SK-N-MC (cell line): ENCODE measurements at regions not wholly inside any gene's neighbourhood (a gene's known extent, or its start where the extent isn't known, plus 50 kb on each side); places are given as distances from the start of the nearest gene placed in this dataset.

Experiments
- DNase-seq: peaks from one replicate; pipeline ENCODE4 v3.0.0-alpha.2; 2011; ENCODE audit warnings: low read depth, low spot score
- H3K27ac ChIP-seq: fragments of 200-600 bp; sonication (generic); 2 replicates; pipeline ENCODE4 v1.5.1; 2016; ENCODE audit warnings: mixed run types
- H3K36me3 ChIP-seq: fragments of 200-600 bp; sonication (generic); 2 replicates; pipeline ENCODE4 v1.6.1; 2017; ENCODE audit warnings: antibody characterized with exemption, low read length, mixed read lengths; ENCODE audit not compliant: insufficient read depth
- H3K4me3 ChIP-seq: fragments of 200-600 bp; sonication (generic); 2 replicates; pipeline ENCODE4 v1.5.1; 2016
- H3K9ac ChIP-seq: fragments of 200-600 bp; sonication (generic); 2 replicates; pipeline ENCODE4 v1.8.0; 2017; ENCODE audit warnings: mixed run types, mixed read lengths; ENCODE audit not compliant: insufficient read length
- H3K9me3 ChIP-seq: fragments of 200-600 bp; sonication (generic); 2 replicates; pipeline ENCODE4 v1.6.1; 2017; ENCODE audit warnings: low read depth, mild to moderate bottlenecking, antibody characterized with exemption, low read length, moderate library complexity, mixed read lengths
- EZH2 ChIP-seq: fragments of 200-600 bp; sonication (generic); IDR thresholded peaks from one replicate; pipeline ENCODE4 v1.6.1; 2017; ENCODE audit warnings: antibody characterized with exemption
- FOXP2 ChIP-seq: optimal IDR thresholded peaks from 2 replicates; pipeline ENCODE3; 2011; ENCODE audit warnings: mild to moderate bottlenecking, moderate library complexity; ENCODE audit not compliant: insufficient read depth; ENCODE audit errors: extremely low read length, control extremely low read depth
- POLR2AphosphoS5 ChIP-seq: IDR thresholded peaks from 2 replicates; pipeline ENCODE4 v1.6.1; 2012; ENCODE audit warnings: mild to moderate bottlenecking, low read depth, low read length, borderline replicate concordance

GRCh38 chr5:74194196-74194595 lies 446.3 kb downstream of the ENC1 start:
- Histone ChIP-seq H3K9me3 (no peaks in the 10 kb centered on the region), H3K36me3 (no peaks in the 10 kb centered on the region), H3K27ac (no peak overlapping the region), H3K9ac (no peak overlapping the region), H3K4me3 (no peak overlapping the region)
- no peak for DNase-seq
- TF ChIP-seq EZH2 (no peak), FOXP2 (no peak), POLR2AphosphoS5 (no peak)

GRCh38 chr5:74192606-74193299 lies 447.8 kb downstream of the ENC1 start:
- no peak for TF ChIP-seq POLR2AphosphoS5
- no peak for TF ChIP-seq EZH2
- no peak for TF ChIP-seq FOXP2
- Histone ChIP-seq H3K27ac (no peak overlapping the region), H3K9me3 (no peaks in the 10 kb centered on the region), H3K9ac (no peak overlapping the region), H3K36me3 (no peaks in the 10 kb centered on the region), H3K4me3 (no peak overlapping the region)
- no peak for DNase-seq

DNA sequence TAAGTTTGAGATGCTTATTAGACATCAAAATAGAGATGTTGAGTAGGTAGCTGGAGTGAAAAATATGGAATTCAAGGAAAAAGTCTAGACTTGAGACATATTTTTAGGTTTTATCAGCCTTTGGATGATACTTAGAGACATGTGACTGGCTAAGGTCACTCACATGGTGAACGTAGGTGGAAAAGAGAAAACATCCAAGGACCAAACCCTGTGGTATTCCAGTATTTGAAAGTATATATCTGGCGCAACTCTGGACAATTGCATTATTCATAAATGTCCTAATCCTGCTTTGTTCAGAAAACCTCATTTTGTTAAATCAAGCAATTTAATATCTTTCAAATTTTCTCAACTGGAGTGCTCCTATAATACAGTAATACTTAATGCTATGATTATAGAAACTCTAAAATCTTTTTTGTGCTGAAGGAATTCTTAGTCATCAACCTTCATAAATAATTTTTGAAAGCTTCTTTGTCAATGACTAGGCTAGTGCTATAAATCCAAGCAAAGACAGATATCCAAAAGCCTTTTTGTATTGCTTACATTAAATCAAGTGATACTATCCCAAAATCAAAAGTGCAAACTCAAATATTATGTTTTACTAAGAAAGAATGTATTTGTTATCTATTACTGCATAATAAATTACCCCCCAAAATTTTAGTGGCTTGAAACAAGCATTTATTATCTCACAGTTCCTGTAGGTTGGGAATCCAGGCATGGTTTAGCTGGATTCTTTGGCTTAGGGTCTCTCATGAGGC lies 452.0 kb downstream of the ENC1 start:
- Histone ChIP-seq H3K9ac (no peak overlapping the region), H3K9me3 (no peaks in the 10 kb centered on the region), H3K27ac (no peak overlapping the region), H3K4me3 (no peak overlapping the region), H3K36me3 (no peaks in the 10 kb centered on the region)
- no peak for DNase-seq
- TF ChIP-seq EZH2 (no peak), POLR2AphosphoS5 (no peak), FOXP2 (no peak)

GRCh38 chr5:74187757-74188156 lies 452.8 kb downstream of the ENC1 start:
- TF ChIP-seq EZH2 (no peak), FOXP2 (no peak), POLR2AphosphoS5 (no peak)
- Histone ChIP-seq H3K4me3 (no peak overlapping the region), H3K36me3 (no peaks in the 10 kb centered on the region), H3K9me3 (no peaks in the 10 kb centered on the region), H3K27ac (no peak overlapping the region), H3K9ac (no peak overlapping the region)
- no peak for DNase-seq

- no peak overlapping the region for H3K4me3 ChIP-seq
- H3K36me3 ChIP-seq, result no peaks in the 10 kb centered on the region
- DNase-seq, result no peak
- H3K27ac ChIP-seq, result no peak overlapping the region
- no peaks in the 10 kb centered on the region for H3K9me3 ChIP-seq
- TF ChIP-seq EZH2 (no peak), FOXP2 (no peak), POLR2AphosphoS5 (no peak)
- H3K9ac ChIP-seq, result no peak overlapping the region
Observed at GRCh38 chr5:74186356-74187315, 453.9 kb downstream of the ENC1 start.

- no peaks in the 10 kb centered on the region for H3K36me3 ChIP-seq
- no peaks in the 10 kb centered on the region for H3K9me3 ChIP-seq
- no peak overlapping the region for H3K27ac ChIP-seq
- TF ChIP-seq EZH2 (no peak), POLR2AphosphoS5 (no peak), FOXP2 (no peak)
- DNase-seq, result no peak
- H3K9ac ChIP-seq, result no peak overlapping the region
- H3K4me3 ChIP-seq, result no peak overlapping the region
Observed at GRCh38 chr5:74185599-74185998, 454.9 kb downstream of the ENC1 start.

- no peak for DNase-seq
- Histone ChIP-seq H3K27ac (no peak overlapping the region), H3K36me3 (no peaks in the 10 kb centered on the region), H3K4me3 (no peak overlapping the region), H3K9me3 (no peaks in the 10 kb centered on the region), H3K9ac (no peak overlapping the region)
- no peak for TF ChIP-seq EZH2
- TF ChIP-seq POLR2AphosphoS5, result no peak
- TF ChIP-seq FOXP2, result no peak
Observed at GRCh38 chr5:74184649-74185048, 455.9 kb downstream of the ENC1 start.

- Histone ChIP-seq H3K9me3 (no peaks in the 10 kb centered on the region), H3K27ac (no peak overlapping the region)
Observed at GRCh38 chr5:74183041-74183440, 457.5 kb downstream of the ENC1 start.

More at GRCh38 chr5:74183041-74183440, 457.5 kb downstream of the ENC1 start:
- no peak overlapping the region for H3K4me3 ChIP-seq
- no peaks in the 10 kb centered on the region for H3K36me3 ChIP-seq
- DNase-seq, result no peak
- no peak overlapping the region for H3K9ac ChIP-seq
- TF ChIP-seq POLR2AphosphoS5 (no peak), FOXP2 (no peak), EZH2 (no peak)
